ENCODE measurements at regions not wholly inside any gene's neighbourhood (a gene's known extent, or its start where the extent isn't known, plus 50 kb on each side); places are given as distances from the start of the nearest gene placed in this dataset.
"Not testable (repeated sequence)": the region's sequence is repeated elsewhere in the genome, so short reads cannot be mapped to it uniquely, and the experiment has no call there.

- DNase-seq: no peak
Measured at GRCh38 chr11:92436034-92436920, 211.7 kb downstream of the FAT3 start.

GRCh38 chr11:92439133-92439532 is 214.5 kb downstream of the FAT3 start:
- no peak for DNase-seq

- DNase-seq: no peak
Measured at GRCh38 chr11:92440701-92441442, 216.3 kb downstream of the FAT3 start.

- DNase-seq: no peak
Measured at GRCh38 chr11:92441443-92441726, 216.8 kb downstream of the FAT3 start.

- no peak for DNase-seq
Measured at GRCh38 chr11:92443199-92443598, 218.6 kb downstream of the FAT3 start.

GRCh38 chr11:92447586-92447985 is 223.0 kb downstream of the FAT3 start:
- no peak for DNase-seq

GRCh38 chr11:92449222-92449621 is 224.6 kb downstream of the FAT3 start:
- DNase-seq: no peak

- DNase-seq: no peak
Measured at GRCh38 chr11:92449780-92450179, 225.2 kb downstream of the FAT3 start.

GRCh38 chr11:92451063-92451462 is 226.4 kb downstream of the FAT3 start:
- DNase-seq: no peak

- DNase-seq: no peak
Measured at GRCh38 chr11:92453055-92453454, 228.4 kb downstream of the FAT3 start.

- no peak for DNase-seq
Measured at GRCh38 chr11:92455210-92455790, 230.7 kb downstream of the FAT3 start.

GRCh38 chr11:92457250-92457649 is 232.6 kb downstream of the FAT3 start:
- no peak for DNase-seq

GRCh38 chr11:92458486-92458885 is 233.9 kb downstream of the FAT3 start:
- DNase-seq: no peak

GRCh38 chr11:92460213-92460612 is 235.6 kb downstream of the FAT3 start:
- DNase-seq: no peak

- DNase-seq: no peak
Measured at GRCh38 chr11:92461447-92461846, 236.8 kb downstream of the FAT3 start.

GRCh38 chr11:92462821-92463220 is 238.2 kb downstream of the FAT3 start:
- no peak for DNase-seq

GRCh38 chr11:92464822-92465221 is 240.2 kb downstream of the FAT3 start:
- no peak for DNase-seq

- not testable (repeated sequence) for DNase-seq
Measured at GRCh38 chr11:92465410-92465809, 240.8 kb downstream of the FAT3 start.

- DNase-seq: no peak
Measured at GRCh38 chr11:92473736-92474135, 249.1 kb downstream of the FAT3 start.

GRCh38 chr11:92475316-92475715 is 250.7 kb downstream of the FAT3 start:
- DNase-seq: no peak

GRCh38 chr11:92475819-92476218 is 251.2 kb downstream of the FAT3 start:
- no peak for DNase-seq

- DNase-seq: no peak
Measured at GRCh38 chr11:92477686-92478085, 253.1 kb downstream of the FAT3 start.

GRCh38 chr11:92480499-92480898 is 255.9 kb downstream of the FAT3 start:
- DNase-seq: no peak

- no peak for DNase-seq
Measured at GRCh38 chr11:92482492-92483060, 258.0 kb downstream of the FAT3 start.
